H9 (cell line): ENCODE measurements at regions not wholly inside any gene's neighbourhood (a gene's known extent, or its start where the extent isn't known, plus 50 kb on each side); places are given as distances from the start of the nearest gene placed in this dataset.

ENCODE experiments used
- DNase-seq: peaks from one replicate; pipeline ENCODE4 v3.0.0-alpha.2; 2017
- H2AFZ ChIP-seq: one replicate; pipeline ENCODE4 v1.6.1; 2013; ENCODE audit warnings: mild to moderate bottlenecking, low read length, control low read depth, moderate library complexity
- H2AK5ac ChIP-seq: 2 replicates; pipeline ENCODE4 v1.6.1; 2013; ENCODE audit warnings: low read length, control low read depth, mixed read lengths; ENCODE audit not compliant: insufficient read length
- H2BK120ac ChIP-seq: one replicate; pipeline ENCODE4 v1.6.1; 2013; ENCODE audit warnings: low read depth, mild to moderate bottlenecking, low read length, control low read depth, inconsistent platforms; ENCODE audit not compliant: poor library complexity, severe bottlenecking
- H2BK12ac ChIP-seq: 2 replicates; pipeline ENCODE4 v1.6.1; 2013; ENCODE audit warnings: low read length, control low read depth, mixed read lengths, low read depth; ENCODE audit not compliant: insufficient read length
- H2BK15ac ChIP-seq: 2 replicates; pipeline ENCODE4 v1.6.1; 2013; ENCODE audit warnings: low read depth, low read length, control low read depth
- H2BK20ac ChIP-seq: one replicate; pipeline ENCODE4 v1.6.1; 2013; ENCODE audit warnings: low read depth, mild to moderate bottlenecking, low read length, control low read depth, inconsistent platforms; ENCODE audit not compliant: poor library complexity, severe bottlenecking
- H2BK5ac ChIP-seq: 2 replicates; pipeline ENCODE4 v1.6.1; 2013; ENCODE audit warnings: low read length, control low read depth, mixed read lengths; ENCODE audit not compliant: insufficient read length
- H3K14ac ChIP-seq: 2 replicates; pipeline ENCODE4 v1.6.1; 2013; ENCODE audit warnings: low read length, control low read depth; ENCODE audit not compliant: insufficient read depth
- H3K18ac ChIP-seq: 2 replicates; pipeline ENCODE4 v1.6.1; 2013; ENCODE audit warnings: low read depth, mild to moderate bottlenecking, mixed read lengths, low read length, control low read depth; ENCODE audit not compliant: insufficient read length
- H3K23ac ChIP-seq: 2 replicates; pipeline ENCODE4 v1.6.1; 2013; ENCODE audit warnings: low read length, control low read depth, mixed read lengths, low read depth; ENCODE audit not compliant: insufficient read length
- H3K23me2 ChIP-seq: 2 replicates; pipeline ENCODE4 v1.6.1; 2013; ENCODE audit warnings: low read depth, mild to moderate bottlenecking, mixed read lengths, low read length, control low read depth; ENCODE audit not compliant: insufficient read length, poor library complexity, severe bottlenecking
- H3K27ac ChIP-seq: 2 replicates; pipeline ENCODE4 v1.5.1; 2013; ENCODE audit warnings: low read length, control low read depth, mixed read lengths, low read depth; ENCODE audit not compliant: insufficient read length
- H3K27me3 ChIP-seq: 2 replicates; pipeline ENCODE4 v1.6.1; 2013; ENCODE audit warnings: low read length, control low read depth, inconsistent platforms; ENCODE audit not compliant: insufficient read depth
- H3K4ac ChIP-seq: 2 replicates; pipeline ENCODE4 v1.6.1; 2013; ENCODE audit warnings: low read depth, mild to moderate bottlenecking, control low read depth, inconsistent platforms, low read length, moderate library complexity
- H3K4me1 ChIP-seq: 2 replicates; pipeline ENCODE4 v1.6.1; 2013; ENCODE audit warnings: low read length, control low read depth, inconsistent platforms; ENCODE audit not compliant: insufficient read depth
- H3K4me2 ChIP-seq: 2 replicates; pipeline ENCODE4 v1.6.1; 2013; ENCODE audit warnings: low read length, control low read depth, mixed read lengths; ENCODE audit not compliant: insufficient read length, insufficient read depth
- H3K56ac ChIP-seq: 2 replicates; pipeline ENCODE4 v1.6.1; 2013; ENCODE audit warnings: low read depth, mild to moderate bottlenecking, mixed read lengths, low read length, control low read depth; ENCODE audit not compliant: insufficient read length
- H3K79me1 ChIP-seq: 2 replicates; pipeline ENCODE4 v1.6.1; 2013; ENCODE audit warnings: low read depth, mild to moderate bottlenecking, moderate library complexity, low read length, control low read depth, inconsistent platforms; ENCODE audit not compliant: insufficient read depth, poor library complexity, severe bottlenecking
- H3K79me2 ChIP-seq: 2 replicates; pipeline ENCODE4 v1.6.1; 2013; ENCODE audit warnings: low read length, control low read depth, inconsistent platforms; ENCODE audit not compliant: insufficient read depth
- H3K9ac ChIP-seq: 2 replicates; pipeline ENCODE4 v1.6.1; 2013; ENCODE audit warnings: low read length, control low read depth, mixed read lengths; ENCODE audit not compliant: insufficient read length; ENCODE audit errors: extremely low read depth
- H3K9me3 ChIP-seq: one replicate; pipeline ENCODE4 v1.6.1; 2013; ENCODE audit warnings: low read depth, low read length, inconsistent platforms; ENCODE audit not compliant: control insufficient read depth
- H3T11ph ChIP-seq: one replicate; pipeline ENCODE4 v1.6.1; 2013; ENCODE audit warnings: mild to moderate bottlenecking, low read length, control low read depth, inconsistent platforms
- H4K20me1 ChIP-seq: one replicate; pipeline ENCODE4 v1.6.1; 2013; ENCODE audit not compliant: control insufficient read depth, insufficient read length, insufficient read depth
- H4K5ac ChIP-seq: 2 replicates; pipeline ENCODE4 v1.6.1; 2013; ENCODE audit warnings: low read depth, mild to moderate bottlenecking, mixed read lengths, low read length, control low read depth; ENCODE audit not compliant: insufficient read length
- H4K8ac ChIP-seq: replicated peaks from 2 replicates; pipeline ENCODE4 v1.6.1; 2013; ENCODE audit warnings: low read length, control low read depth, mixed read lengths, low read depth; ENCODE audit not compliant: insufficient read length
- H4K91ac ChIP-seq: 2 replicates; pipeline ENCODE4 v1.6.1; 2013; ENCODE audit warnings: low read depth, mild to moderate bottlenecking, moderate library complexity, mixed read lengths, low read length, control low read depth; ENCODE audit not compliant: insufficient read length
- H3K27ac Mint-ChIP-seq, 3 experiments: 2 replicates in 2 of 3; 3 replicates in 1 of 3; pipeline ENCODE4 v1.8.0; 2020 to 2021; ENCODE audit warnings: mixed read lengths in 3 of 3, mild to moderate bottlenecking in 1 of 3, moderate library complexity in 1 of 3
- H3K27me3 Mint-ChIP-seq: 2 replicates; pipeline ENCODE4 v1.8.0; 2021; ENCODE audit warnings: low read depth, mild to moderate bottlenecking, moderate library complexity, mixed read lengths
- H3K36me3 Mint-ChIP-seq, 3 experiments: 2 replicates in 2 of 3; 3 replicates in 1 of 3; pipeline ENCODE4 v1.8.0; 2020 to 2021; ENCODE audit warnings: low read depth in 3 of 3, mixed read lengths in 3 of 3; ENCODE audit not compliant: insufficient read depth in 1 of 3
- H3K4me1 Mint-ChIP-seq, 2 experiments: 2 replicates each; pipeline ENCODE4 v1.8.0; 2020; ENCODE audit warnings: mixed read lengths in 2 of 2
- H3K4me3 Mint-ChIP-seq, 2 experiments: 2 replicates in 1 of 2; 3 replicates in 1 of 2; pipeline ENCODE4 v1.8.0; 2020 to 2021; ENCODE audit warnings: mild to moderate bottlenecking in 2 of 2, mixed read lengths in 2 of 2, moderate library complexity in 1 of 2
- H3K9me3 Mint-ChIP-seq, 2 experiments: 2 replicates in 1 of 2; 3 replicates in 1 of 2; pipeline ENCODE4 v1.8.0; 2020; ENCODE audit warnings: mild to moderate bottlenecking in 2 of 2, mixed read lengths in 2 of 2, moderate library complexity in 1 of 2
- WGBS: extraction: QIAGEN DNeasy Blood & Tissue Kit; methylation state at CpG from one replicate; pipeline ENCODE4 v1.1.7; 2013; ENCODE audit warnings: missing lambda C conversion rate, low lambda C conversion rate, mixed read lengths; ENCODE audit not compliant: insufficient read length; ENCODE audit errors: extremely low coverage; 5-methylcytosine and 5-hydroxymethylcytosine counted together
- TF ChIP-seq, protein P1 (sequence below): fragments of 200-600 bp; sonication (generic); conservative IDR thresholded peaks from 3 replicates; pipeline ENCODE4 v1.8.0; 2021; ENCODE audit warnings: antibody characterized with exemption, mild to moderate bottlenecking

DNA sequence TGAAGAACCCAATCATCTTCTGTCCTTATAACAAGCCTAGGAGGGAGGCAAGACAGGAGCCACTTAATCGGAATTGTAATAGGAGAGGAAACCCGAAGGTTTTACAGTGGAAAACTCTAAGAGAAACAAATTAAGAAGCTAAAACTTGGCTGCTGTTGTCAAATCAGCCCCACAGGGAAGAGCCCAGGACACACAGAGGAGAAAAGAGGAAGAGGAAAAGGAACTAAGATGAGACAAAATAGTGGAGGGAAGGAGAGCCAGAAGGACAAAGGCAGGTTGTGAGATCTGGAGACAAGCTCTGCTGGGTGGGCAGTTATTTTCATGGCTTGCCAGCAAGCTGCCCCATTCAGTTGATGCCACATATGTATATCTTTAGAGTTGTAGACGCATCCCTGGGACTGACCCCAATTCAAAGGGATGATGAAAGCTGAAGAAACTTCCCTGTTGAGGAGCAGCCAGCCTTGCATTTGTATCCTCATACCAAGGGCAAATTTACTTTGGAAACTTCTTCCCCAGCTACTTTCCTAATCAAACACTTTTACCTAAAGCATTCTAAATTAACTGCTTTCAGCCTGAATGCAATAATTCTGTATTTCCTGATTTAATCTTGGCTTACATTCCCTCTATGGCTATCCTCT, 499.8 kb upstream of the MEIS1 start:
- Histone ChIP-seq H3K9me3 (no peaks in the 10 kb centered on the region), H3K4ac (no peak overlapping the region), H3K23me2 (no peaks in the 10 kb centered on the region), H3K4me2 (no peak overlapping the region), H3K56ac (no peak overlapping the region), H4K91ac (no peak overlapping the region), H2BK12ac (no peak overlapping the region), H4K8ac (no peak overlapping the region), H3K23ac (no peak overlapping the region), H4K20me1 (no peaks in the 10 kb centered on the region), H2BK15ac (no peak overlapping the region), H3K14ac (no peak overlapping the region), H2BK120ac (no peak overlapping the region), H2AFZ (no peak overlapping the region), H2BK5ac (no peak overlapping the region), H3K79me2 (no peaks in the 10 kb centered on the region), H3T11ph (no peak overlapping the region), H3K27me3 (no peaks in the 10 kb centered on the region), H2AK5ac (no peak overlapping the region), H3K9ac (no peak overlapping the region), H2BK20ac (no peak overlapping the region), H3K4me1 (no peaks in the 10 kb centered on the region), H3K79me1 (no peaks in the 10 kb centered on the region), H4K5ac (no peak overlapping the region), H3K18ac (no peak overlapping the region), H3K27ac (no peak overlapping the region)
- Mint-ChIP-seq H3K9me3 (peaks cover 4 to 5% of the 10 kb centered on the region in 2 experiments), H3K4me1 (no peaks in the 10 kb centered on the region; a peak in 1 of 4 replicates), H3K27me3 (no peaks in the 10 kb centered on the region; the same call in none of the 2 replicates), H3K4me3 (no peak overlapping the region), H3K27ac (no peak overlapping the region), H3K36me3 (peaks cover 0 to 5% (median 3%) of the 10 kb centered on the region in 3 experiments; a peak in 4 of 7 replicates)
- TF ChIP-seq, protein P1, sequence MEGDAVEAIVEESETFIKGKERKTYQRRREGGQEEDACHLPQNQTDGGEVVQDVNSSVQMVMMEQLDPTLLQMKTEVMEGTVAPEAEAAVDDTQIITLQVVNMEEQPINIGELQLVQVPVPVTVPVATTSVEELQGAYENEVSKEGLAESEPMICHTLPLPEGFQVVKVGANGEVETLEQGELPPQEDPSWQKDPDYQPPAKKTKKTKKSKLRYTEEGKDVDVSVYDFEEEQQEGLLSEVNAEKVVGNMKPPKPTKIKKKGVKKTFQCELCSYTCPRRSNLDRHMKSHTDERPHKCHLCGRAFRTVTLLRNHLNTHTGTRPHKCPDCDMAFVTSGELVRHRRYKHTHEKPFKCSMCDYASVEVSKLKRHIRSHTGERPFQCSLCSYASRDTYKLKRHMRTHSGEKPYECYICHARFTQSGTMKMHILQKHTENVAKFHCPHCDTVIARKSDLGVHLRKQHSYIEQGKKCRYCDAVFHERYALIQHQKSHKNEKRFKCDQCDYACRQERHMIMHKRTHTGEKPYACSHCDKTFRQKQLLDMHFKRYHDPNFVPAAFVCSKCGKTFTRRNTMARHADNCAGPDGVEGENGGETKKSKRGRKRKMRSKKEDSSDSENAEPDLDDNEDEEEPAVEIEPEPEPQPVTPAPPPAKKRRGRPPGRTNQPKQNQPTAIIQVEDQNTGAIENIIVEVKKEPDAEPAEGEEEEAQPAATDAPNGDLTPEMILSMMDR: no peak
- no CpG with 5 or more reads among the region's 3 CpGs for WGBS
- no peak for DNase-seq
